DND-41 (cell line): ENCODE measurements at regions not wholly inside any gene's neighbourhood (a gene's known extent, or its start where the extent isn't known, plus 50 kb on each side); places are given as distances from the start of the nearest gene placed in this dataset.

Experiments
- ATAC-seq: fragments of 200-7000 bp; cut with Tn5 transposase; 3 replicates; pipeline ENCODE4 v1.9.1; 2021; ENCODE audit warnings: low read depth; ENCODE audit not compliant: insufficient read depth
- DNase-seq: peaks from one replicate; pipeline ENCODE4 v3.0.0-alpha.2; 2020
- H2AFZ ChIP-seq: 2 replicates; pipeline ENCODE4 v1.6.0; 2012; ENCODE audit warnings: low read depth, low read length
- H3K27ac ChIP-seq: 2 replicates; pipeline ENCODE4 v1.5.1; 2012; ENCODE audit warnings: low read length, inconsistent platforms
- H3K27me3 ChIP-seq: fragments of 200-600 bp; sonication (generic); 2 replicates; pipeline ENCODE4 v1.6.0; 2012; ENCODE audit warnings: low read length, mild to moderate bottlenecking, inconsistent platforms; ENCODE audit not compliant: insufficient read depth, poor library complexity
- H3K36me3 ChIP-seq: 2 replicates; pipeline ENCODE4 v1.5.1; 2012; ENCODE audit warnings: low read length, inconsistent platforms; ENCODE audit not compliant: insufficient read depth
- H3K4me1 ChIP-seq: 2 replicates; pipeline ENCODE4 v1.5.1; 2012; ENCODE audit warnings: mild to moderate bottlenecking, low read length; ENCODE audit not compliant: insufficient read depth
- H3K4me2 ChIP-seq: 2 replicates; pipeline ENCODE4 v1.6.0; 2012; ENCODE audit warnings: mild to moderate bottlenecking, moderate library complexity, low read length, inconsistent platforms; ENCODE audit not compliant: insufficient read depth
- H3K4me3 ChIP-seq, 2 experiments: fragments of 200-600 bp in 1 of 2; shearing (Covaris generic) in 1 of 2; 2 replicates each; pipeline ENCODE4 v1.5.1; 2012 to 2016; ENCODE audit warnings: inconsistent platforms in 2 of 2, low read length in 2 of 2, mild to moderate bottlenecking in 2 of 2, low read depth in 1 of 2, moderate library complexity in 1 of 2
- H3K79me2 ChIP-seq: 2 replicates; pipeline ENCODE4 v1.6.0; 2012; ENCODE audit warnings: low read length, inconsistent platforms; ENCODE audit not compliant: insufficient read depth
- H3K9ac ChIP-seq: 2 replicates; pipeline ENCODE4 v1.6.0; 2012; ENCODE audit warnings: low read depth, mild to moderate bottlenecking, inconsistent platforms, low read length, moderate library complexity
- H3K9me3 ChIP-seq: 2 replicates; pipeline ENCODE4 v1.5.1; 2012; ENCODE audit warnings: low read length, moderate library complexity, mild to moderate bottlenecking, inconsistent platforms; ENCODE audit not compliant: insufficient read depth, severe bottlenecking
- H4K20me1 ChIP-seq: 2 replicates; pipeline ENCODE4 v1.6.0; 2012; ENCODE audit warnings: low read length; ENCODE audit not compliant: insufficient read depth
- CTCF ChIP-seq: IDR thresholded peaks from 2 replicates; pipeline ENCODE4 v1.5.1; 2012; ENCODE audit warnings: borderline replicate concordance, low read length, moderate library complexity, mild to moderate bottlenecking; ENCODE audit not compliant: poor library complexity, severe bottlenecking; ENCODE audit errors: extremely low read depth
- EZH2 ChIP-seq: IDR thresholded peaks from 3 replicates; pipeline ENCODE4 v1.6.1; 2012; ENCODE audit warnings: borderline replicate concordance, low read depth, mild to moderate bottlenecking, moderate library complexity, low read length, inconsistent platforms; ENCODE audit not compliant: severe bottlenecking

GRCh38 chr3:178457511-178457910 is 78.7 kb upstream of the KCNMB2 start:
- Histone ChIP-seq H4K20me1 (no peaks in the 10 kb centered on the region), H3K9ac (no peak overlapping the region), H3K9me3 (no peaks in the 10 kb centered on the region), H3K79me2 (no peaks in the 10 kb centered on the region), H3K27me3 (no peaks in the 10 kb centered on the region), H3K36me3 (no peaks in the 10 kb centered on the region), H3K27ac (no peak overlapping the region), H3K4me2 (no peak overlapping the region), H3K4me3 (no peak overlapping the region), H3K4me1 (no peaks in the 10 kb centered on the region), H2AFZ (no peak overlapping the region)
- TF ChIP-seq CTCF (no peak), EZH2 (no peak)
- ATAC-seq (no peak), DNase-seq (no peak)

- H3K9ac ChIP-seq: no peak overlapping the region
- H3K27me3 ChIP-seq: no peaks in the 10 kb centered on the region
- DNase-seq: no peak
- no peaks in the 10 kb centered on the region for H3K9me3 ChIP-seq
- H4K20me1 ChIP-seq: no peaks in the 10 kb centered on the region
- H3K79me2 ChIP-seq: no peaks in the 10 kb centered on the region
- no peaks in the 10 kb centered on the region for H3K36me3 ChIP-seq
- TF ChIP-seq CTCF (no peak), EZH2 (no peak)
- no peak for ATAC-seq
- no peak overlapping the region for H3K27ac ChIP-seq
- H3K4me3 ChIP-seq: no peak overlapping the region
- H3K4me2 ChIP-seq: no peak overlapping the region
- no peak overlapping the region for H2AFZ ChIP-seq
- H3K4me1 ChIP-seq: no peaks in the 10 kb centered on the region
Measured at GRCh38 chr3:178458313-178459037, 77.8 kb upstream of the KCNMB2 start.

- no peaks in the 10 kb centered on the region for H3K27me3 ChIP-seq
- H3K4me3 ChIP-seq: no peak overlapping the region
- ATAC-seq (no peak), DNase-seq (no peak)
- H3K79me2 ChIP-seq: no peaks in the 10 kb centered on the region
- H2AFZ ChIP-seq: no peak overlapping the region
- no peaks in the 10 kb centered on the region for H3K36me3 ChIP-seq
- no peaks in the 10 kb centered on the region for H4K20me1 ChIP-seq
- TF ChIP-seq EZH2 (no peak), CTCF (no peak)
- H3K9ac ChIP-seq: no peak overlapping the region
- no peaks in the 10 kb centered on the region for H3K4me1 ChIP-seq
- H3K9me3 ChIP-seq: no peaks in the 10 kb centered on the region
- no peak overlapping the region for H3K4me2 ChIP-seq
- no peak overlapping the region for H3K27ac ChIP-seq
Measured at GRCh38 chr3:178459038-178459410, 77.2 kb upstream of the KCNMB2 start.
